Right lobe of liver (tissue), 4 donors: ENCODE measurements at regions not wholly inside any gene's neighbourhood (a gene's known extent, or its start where the extent isn't known, plus 50 kb on each side); places are given as distances from the start of the nearest gene placed in this dataset.

Experiments used
- CTCF ChIP-seq, 4 donors: fragments of 200-600 bp in 3 of 4; fragments of 450-650 bp in 1 of 4; IDR thresholded peaks; one replicate each; pipeline versions ENCODE4 v1.5.1 to v1.8.0; 2016 to 2022; ENCODE audit warnings: antibody characterized with exemption in 4 of 4, mild to moderate bottlenecking in 2 of 4
- POLR2A ChIP-seq: fragments of 450-650 bp; IDR thresholded peaks from one replicate; pipeline ENCODE4 v1.6.1; 2017; ENCODE audit warnings: antibody characterized with exemption, mild to moderate bottlenecking
- donor health status: DM: no; HTN: no; CAD: no.
- donor health status: DM: no; HTN: no; CAD: no.
- donor health status: DM: no; HTN: yes; CAD: no.

GRCh38 chr5:15103130-15103529 is 231.6 kb upstream of the ANKH start:
- TF ChIP-seq CTCF (IDR thresholded peaks at IDR 0.05): no peak
- no peak for TF ChIP-seq POLR2A
